ENCODE measurements at regions not wholly inside any gene's neighbourhood (a gene's known extent, or its start where the extent isn't known, plus 50 kb on each side); places are given as distances from the start of the nearest gene placed in this dataset.

DNA sequence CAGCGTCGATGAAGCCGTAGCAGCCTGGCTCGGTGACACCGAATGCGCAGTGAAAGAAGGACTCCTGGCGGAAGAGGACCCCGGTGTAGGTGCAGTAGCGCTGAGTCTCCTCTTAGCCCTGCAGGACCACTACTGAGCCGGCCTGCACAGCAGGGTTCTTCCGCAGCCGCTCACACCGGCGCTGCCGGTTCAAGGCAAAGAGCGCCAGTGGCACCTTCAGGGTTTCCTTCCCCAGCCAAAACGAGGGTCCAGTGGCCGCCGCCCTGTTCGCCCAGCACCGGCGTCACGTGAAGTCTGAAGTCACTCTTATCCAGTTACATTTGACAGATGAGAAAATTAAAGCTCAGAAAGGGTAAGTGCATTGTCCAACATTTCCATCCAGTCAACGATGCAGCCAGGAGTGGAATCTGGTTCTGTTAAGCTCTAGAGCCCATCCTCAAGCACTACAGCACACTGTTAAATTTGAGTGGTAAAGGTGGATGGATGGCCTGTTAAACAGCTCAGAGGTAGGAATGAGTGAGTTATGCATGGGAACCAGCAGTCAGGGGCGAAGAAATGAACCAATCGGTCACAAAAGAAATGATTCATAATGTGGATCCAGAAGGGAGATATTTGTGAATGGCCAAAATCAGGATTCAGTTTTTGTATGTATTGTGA lies 50.2 kb upstream of the SMIM36 start:
- Histone ChIP-seq H3F3A (ENCODE audit: low read depth) (no peaks in the 10 kb centered on the region), H3K9me3 (ENCODE audit: insufficient read depth, low read depth, low read length) (no peaks in the 10 kb centered on the region), H4K20me1 (ENCODE audit: insufficient read depth, low read length, poor library complexity, severe bottlenecking) (no peaks in the 10 kb centered on the region), H3K4me2 (ENCODE audit: low read depth, low read length, poor library complexity, severe bottlenecking) (no peak overlapping the region), H3K36me3 (ENCODE audit: insufficient read depth, low read length) (no peaks in the 10 kb centered on the region), H3K79me2 (ENCODE audit: insufficient read depth, low read length) (no peaks in the 10 kb centered on the region), H3K4me1 (ENCODE audit: insufficient read depth, low read length, poor library complexity, severe bottlenecking) (no peaks in the 10 kb centered on the region), H3K27me3 (ENCODE audit: insufficient read depth, low read length, poor library complexity, severe bottlenecking) (no peaks in the 10 kb centered on the region), H3K9ac (ENCODE audit: low read depth, low read length, poor library complexity, severe bottlenecking) (no peak overlapping the region), H2AFZ (ENCODE audit: low read length) (no peak overlapping the region), H3K9me2 (replicated peaks; ENCODE audit: low read depth, low read length) (no peaks in the 10 kb centered on the region), H3K4me3 (ENCODE audit: low read length, poor library complexity, severe bottlenecking) (no peak overlapping the region)
- TF ChIP-seq, protein P1, sequence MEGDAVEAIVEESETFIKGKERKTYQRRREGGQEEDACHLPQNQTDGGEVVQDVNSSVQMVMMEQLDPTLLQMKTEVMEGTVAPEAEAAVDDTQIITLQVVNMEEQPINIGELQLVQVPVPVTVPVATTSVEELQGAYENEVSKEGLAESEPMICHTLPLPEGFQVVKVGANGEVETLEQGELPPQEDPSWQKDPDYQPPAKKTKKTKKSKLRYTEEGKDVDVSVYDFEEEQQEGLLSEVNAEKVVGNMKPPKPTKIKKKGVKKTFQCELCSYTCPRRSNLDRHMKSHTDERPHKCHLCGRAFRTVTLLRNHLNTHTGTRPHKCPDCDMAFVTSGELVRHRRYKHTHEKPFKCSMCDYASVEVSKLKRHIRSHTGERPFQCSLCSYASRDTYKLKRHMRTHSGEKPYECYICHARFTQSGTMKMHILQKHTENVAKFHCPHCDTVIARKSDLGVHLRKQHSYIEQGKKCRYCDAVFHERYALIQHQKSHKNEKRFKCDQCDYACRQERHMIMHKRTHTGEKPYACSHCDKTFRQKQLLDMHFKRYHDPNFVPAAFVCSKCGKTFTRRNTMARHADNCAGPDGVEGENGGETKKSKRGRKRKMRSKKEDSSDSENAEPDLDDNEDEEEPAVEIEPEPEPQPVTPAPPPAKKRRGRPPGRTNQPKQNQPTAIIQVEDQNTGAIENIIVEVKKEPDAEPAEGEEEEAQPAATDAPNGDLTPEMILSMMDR (conservative IDR thresholded peaks at IDR 0.05; ENCODE audit: low read length) = no peak
- no peak for TF ChIP-seq EZH2phosphoT487 (IDR thresholded peaks at IDR 0.05; ENCODE audit: borderline replicate concordance)
